ENCODE measurements at regions not wholly inside any gene's neighbourhood (a gene's known extent, or its start where the extent isn't known, plus 50 kb on each side); places are given as distances from the start of the nearest gene placed in this dataset.

- DNase-seq, result no peak
These were observed 136.6 kb downstream of the RNF152 start for GRCh38 chr18:61756244-61756643.

GRCh38 chr18:61755555-61755954 lies 137.3 kb downstream of the RNF152 start:
- no peak for DNase-seq

- no peak for DNase-seq
These were observed 138.7 kb downstream of the RNF152 start for GRCh38 chr18:61754039-61754583.

- no peak for DNase-seq
These were observed 139.4 kb downstream of the RNF152 start for GRCh38 chr18:61753373-61753772.

- no peak for DNase-seq
These were observed 139.8 kb downstream of the RNF152 start for GRCh38 chr18:61752973-61753372.

GRCh38 chr18:61750840-61751668 lies 141.8 kb downstream of the RNF152 start:
- DNase-seq, result no peak

GRCh38 chr18:61749546-61749945 lies 143.3 kb downstream of the RNF152 start:
- DNase-seq, result no peak

GRCh38 chr18:61749031-61749430 lies 143.8 kb downstream of the RNF152 start:
- no peak for DNase-seq

GRCh38 chr18:61748004-61748403 lies 144.8 kb downstream of the RNF152 start:
- no peak for DNase-seq

- no peak for DNase-seq
These were observed 148.9 kb downstream of the RNF152 start for GRCh38 chr18:61743775-61744531.

GRCh38 chr18:61742565-61743429 lies 150.0 kb downstream of the RNF152 start:
- DNase-seq, result no peak

GRCh38 chr18:61741881-61742454 lies 150.8 kb downstream of the RNF152 start:
- DNase-seq, result no peak

- DNase-seq, result no peak
These were observed 154.3 kb downstream of the RNF152 start for GRCh38 chr18:61738488-61738887.

GRCh38 chr18:61738042-61738441 lies 154.8 kb downstream of the RNF152 start:
- no peak for DNase-seq

- DNase-seq, result no peak
These were observed 156.7 kb downstream of the RNF152 start for GRCh38 chr18:61736133-61736532.

GRCh38 chr18:61735564-61736102 lies 157.2 kb downstream of the RNF152 start:
- DNase-seq, result no peak

- DNase-seq, result no peak
These were observed 158.4 kb downstream of the RNF152 start for GRCh38 chr18:61734396-61734795.

GRCh38 chr18:61732854-61733253 lies 160.0 kb downstream of the RNF152 start:
- DNase-seq, result no peak

- no peak for DNase-seq
These were observed 161.0 kb downstream of the RNF152 start for GRCh38 chr18:61731693-61732376.

GRCh38 chr18:61731178-61731577 lies 161.6 kb downstream of the RNF152 start:
- no peak for DNase-seq

- no peak for DNase-seq
These were observed 163.5 kb downstream of the RNF152 start for GRCh38 chr18:61729322-61729721.

All from SHP77 treated with DMSO at 0.1 percent for 48 hours (cell line).